SU-DHL-6 (cell line): ENCODE measurements at regions not wholly inside any gene's neighbourhood (a gene's known extent, or its start where the extent isn't known, plus 50 kb on each side); places are given as distances from the start of the nearest gene placed in this dataset.

Experiments used
- CTCF ChIP-seq: fragments of 200-600 bp; sonication (generic); IDR thresholded peaks from one replicate; pipeline ENCODE4 v1.5.1; 2017; ENCODE audit warnings: antibody characterized with exemption, mild to moderate bottlenecking, low read length, moderate library complexity; ENCODE audit not compliant: insufficient read depth, poor library complexity, severe bottlenecking
- EZH2phosphoT487 ChIP-seq: fragments of 200-600 bp; sonication (generic), shearing (Covaris generic); conservative IDR thresholded peaks from 2 replicates; pipeline ENCODE4 v1.6.1; 2018; ENCODE audit warnings: mild to moderate bottlenecking, antibody characterized with exemption, low read length, moderate library complexity, mixed read lengths

- TF ChIP-seq CTCF (no peak), EZH2phosphoT487 (no peak)
These were observed 157.5 kb upstream of the MYCN start for GRCh38 chr2:15782769-15783294.
